ENCODE measurements at regions not wholly inside any gene's neighbourhood (a gene's known extent, or its start where the extent isn't known, plus 50 kb on each side); places are given as distances from the start of the nearest gene placed in this dataset.

- TF ChIP-seq, protein P1, sequence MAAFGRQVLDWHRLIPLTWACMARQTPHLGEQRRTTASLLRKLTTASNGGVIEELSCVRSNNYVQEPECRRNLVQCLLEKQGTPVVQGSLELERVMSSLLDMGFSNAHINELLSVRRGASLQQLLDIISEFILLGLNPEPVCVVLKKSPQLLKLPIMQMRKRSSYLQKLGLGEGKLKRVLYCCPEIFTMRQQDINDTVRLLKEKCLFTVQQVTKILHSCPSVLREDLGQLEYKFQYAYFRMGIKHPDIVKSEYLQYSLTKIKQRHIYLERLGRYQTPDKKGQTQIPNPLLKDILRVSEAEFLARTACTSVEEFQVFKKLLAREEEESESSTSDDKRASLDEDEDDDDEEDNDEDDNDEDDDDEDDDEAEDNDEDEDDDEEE (CRISPR knock-in tag; IDR thresholded peaks at IDR 0.05): no peak
- TF ChIP-seq FIP1L1 (IDR thresholded peaks at IDR 0.05; ENCODE audit: borderline replicate concordance, insufficient read depth, low read depth, low read length) (0 out of 2 replicates have a peak, but pooled peaks have one; percentile 65), ZNF205 (CRISPR knock-in tag; IDR thresholded peaks at IDR 0.05) (peak; percentile 44; the same call in 1 of the 2 replicates), CENPT (CRISPR knock-in tag; IDR thresholded peaks at IDR 0.05; ENCODE audit: low read depth) (no peak), ZKSCAN1 (IDR thresholded peaks at IDR 0.05; ENCODE audit: low read length) (0 out of 2 replicates have a peak, but pooled peaks have one; percentile 23), POLR2G (IDR thresholded peaks at IDR 0.05; ENCODE audit: low read depth, low read length) (peak; percentile 74), NFIC (IDR thresholded peaks at IDR 0.05; ENCODE audit: low read length) (no peak), ZNF430 (CRISPR knock-in tag; IDR thresholded peaks at IDR 0.05) (no peak), MLX (CRISPR knock-in tag; IDR thresholded peaks at IDR 0.05) (peak; percentile 35; the same call in 1 of the 2 replicates), HOXA9 (CRISPR knock-in tag; IDR thresholded peaks at IDR 0.05; ENCODE audit: borderline replicate concordance) (no peak), ZNF432 (CRISPR knock-in tag; IDR thresholded peaks at IDR 0.05; ENCODE audit: borderline replicate concordance) (no peak), HNF4A (CRISPR knock-in tag; IDR thresholded peaks at IDR 0.05) (peak; percentile 98), SP1 (IDR thresholded peaks at IDR 0.05) (no peak), SP1 (CRISPR knock-in tag; IDR thresholded peaks at IDR 0.05) (no peak), ZNF251 (CRISPR knock-in tag; IDR thresholded peaks at IDR 0.05) (no peak), CHCHD3 (CRISPR knock-in tag; IDR thresholded peaks at IDR 0.05) (peak; percentile 76)
- TF ChIP-seq, protein P2, sequence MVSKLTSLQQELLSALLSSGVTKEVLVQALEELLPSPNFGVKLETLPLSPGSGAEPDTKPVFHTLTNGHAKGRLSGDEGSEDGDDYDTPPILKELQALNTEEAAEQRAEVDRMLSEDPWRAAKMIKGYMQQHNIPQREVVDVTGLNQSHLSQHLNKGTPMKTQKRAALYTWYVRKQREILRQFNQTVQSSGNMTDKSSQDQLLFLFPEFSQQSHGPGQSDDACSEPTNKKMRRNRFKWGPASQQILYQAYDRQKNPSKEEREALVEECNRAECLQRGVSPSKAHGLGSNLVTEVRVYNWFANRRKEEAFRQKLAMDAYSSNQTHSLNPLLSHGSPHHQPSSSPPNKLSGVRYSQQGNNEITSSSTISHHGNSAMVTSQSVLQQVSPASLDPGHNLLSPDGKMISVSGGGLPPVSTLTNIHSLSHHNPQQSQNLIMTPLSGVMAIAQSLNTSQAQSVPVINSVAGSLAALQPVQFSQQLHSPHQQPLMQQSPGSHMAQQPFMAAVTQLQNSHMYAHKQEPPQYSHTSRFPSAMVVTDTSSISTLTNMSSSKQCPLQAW (CRISPR knock-in tag; IDR thresholded peaks at IDR 0.05): peak; percentile 72
- TF ChIP-seq, protein P3, sequence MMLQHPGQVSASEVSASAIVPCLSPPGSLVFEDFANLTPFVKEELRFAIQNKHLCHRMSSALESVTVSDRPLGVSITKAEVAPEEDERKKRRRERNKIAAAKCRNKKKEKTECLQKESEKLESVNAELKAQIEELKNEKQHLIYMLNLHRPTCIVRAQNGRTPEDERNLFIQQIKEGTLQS (CRISPR knock-in tag; IDR thresholded peaks at IDR 0.05): no peak
- TF ChIP-seq, protein P4, sequence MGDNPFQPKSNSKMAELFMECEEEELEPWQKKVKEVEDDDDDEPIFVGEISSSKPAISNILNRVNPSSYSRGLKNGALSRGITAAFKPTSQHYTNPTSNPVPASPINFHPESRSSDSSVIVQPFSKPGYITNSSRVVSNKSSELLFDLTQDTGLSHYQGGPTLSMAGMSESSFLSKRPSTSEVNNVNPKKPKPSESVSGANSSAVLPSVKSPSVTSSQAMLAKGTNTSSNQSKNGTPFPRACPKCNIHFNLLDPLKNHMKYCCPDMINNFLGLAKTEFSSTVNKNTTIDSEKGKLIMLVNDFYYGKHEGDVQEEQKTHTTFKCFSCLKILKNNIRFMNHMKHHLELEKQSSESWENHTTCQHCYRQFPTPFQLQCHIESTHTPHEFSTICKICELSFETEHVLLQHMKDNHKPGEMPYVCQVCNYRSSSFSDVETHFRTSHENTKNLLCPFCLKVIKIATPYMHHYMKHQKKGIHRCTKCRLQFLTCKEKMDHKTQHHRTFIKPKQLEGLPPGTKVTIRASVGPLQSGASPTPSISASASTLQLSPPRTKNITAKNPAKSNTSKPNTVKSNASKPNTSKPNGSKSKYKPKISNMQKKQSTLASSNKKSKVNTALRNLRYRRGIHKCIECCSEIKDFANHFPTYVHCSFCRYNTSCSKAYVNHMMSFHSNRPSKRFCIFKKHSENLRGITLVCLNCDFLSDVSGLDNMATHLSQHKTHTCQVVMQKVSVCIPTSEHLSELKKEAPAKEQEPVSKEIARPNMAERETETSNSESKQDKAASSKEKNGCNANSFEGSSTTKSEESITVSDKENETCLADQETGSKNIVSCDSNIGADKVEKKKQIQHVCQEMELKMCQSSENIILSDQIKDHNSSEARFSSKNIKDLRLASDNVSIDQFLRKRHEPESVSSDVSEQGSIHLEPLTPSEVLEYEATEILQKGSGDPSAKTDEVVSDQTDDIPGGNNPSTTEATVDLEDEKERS (CRISPR knock-in tag; IDR thresholded peaks at IDR 0.05): peak; percentile 77; the same call in 1 of the 2 replicates
- TF ChIP-seq, protein P5, sequence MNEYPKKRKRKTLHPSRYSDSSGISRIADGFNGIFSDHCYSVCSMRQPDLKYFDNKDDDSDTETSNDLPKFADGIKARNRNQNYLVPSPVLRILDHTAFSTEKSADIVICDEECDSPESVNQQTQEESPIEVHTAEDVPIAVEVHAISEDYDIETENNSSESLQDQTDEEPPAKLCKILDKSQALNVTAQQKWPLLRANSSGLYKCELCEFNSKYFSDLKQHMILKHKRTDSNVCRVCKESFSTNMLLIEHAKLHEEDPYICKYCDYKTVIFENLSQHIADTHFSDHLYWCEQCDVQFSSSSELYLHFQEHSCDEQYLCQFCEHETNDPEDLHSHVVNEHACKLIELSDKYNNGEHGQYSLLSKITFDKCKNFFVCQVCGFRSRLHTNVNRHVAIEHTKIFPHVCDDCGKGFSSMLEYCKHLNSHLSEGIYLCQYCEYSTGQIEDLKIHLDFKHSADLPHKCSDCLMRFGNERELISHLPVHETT (CRISPR knock-in tag; conservative IDR thresholded peaks at IDR 0.05): no peak
Measured at GRCh38 chr22:25402501-25403283, 161.8 kb upstream of the GRK3 start (continued).

All from HepG2 (cell line).